ENCODE measurements at regions not wholly inside any gene's neighbourhood (a gene's known extent, or its start where the extent isn't known, plus 50 kb on each side); places are given as distances from the start of the nearest gene placed in this dataset.

DNA sequence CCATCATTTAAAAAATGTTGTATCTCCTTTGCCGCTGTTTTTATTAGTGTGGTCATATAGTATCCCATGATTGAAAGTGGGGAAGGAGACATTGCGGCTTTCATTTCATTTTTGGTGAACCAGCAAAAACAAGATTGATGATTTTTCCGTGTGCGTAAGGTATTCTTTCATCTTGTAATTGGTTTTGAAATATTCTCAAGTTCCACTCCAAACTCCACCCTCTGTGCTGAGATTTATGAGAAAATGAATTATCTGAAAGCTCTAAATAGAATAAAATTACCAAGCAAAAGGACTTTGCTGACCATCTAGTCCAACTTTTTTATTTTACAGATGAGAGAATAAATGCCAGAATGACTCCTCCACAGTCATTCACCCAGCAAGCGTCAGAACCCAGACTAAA lies 103.1 kb upstream of the MPDZ start:
- no peak overlapping the region for H3K27ac ChIP-seq
- no peaks in the 10 kb centered on the region for H3K27me3 ChIP-seq (ENCODE audit: insufficient read depth, low read depth, severe bottlenecking)
- no peak for TF ChIP-seq CTCF (IDR thresholded peaks at IDR 0.05; ENCODE audit: low read depth, low read length)
- H3K4me3 ChIP-seq (ENCODE audit: low read depth, low read length): no peak overlapping the region
- no peaks in the 10 kb centered on the region for H3K9me3 ChIP-seq (ENCODE audit: severe bottlenecking)
- no peaks in the 10 kb centered on the region for H3K36me3 ChIP-seq
- DNase-seq: no peak

GRCh38 chr9:13380903-13381302 lies 101.4 kb upstream of the MPDZ start:
- Histone ChIP-seq H3K36me3 (no peaks in the 10 kb centered on the region), H3K27me3 (ENCODE audit: insufficient read depth, low read depth, severe bottlenecking) (no peaks in the 10 kb centered on the region), H3K4me3 (ENCODE audit: low read depth, low read length) (no peak overlapping the region), H3K9me3 (ENCODE audit: severe bottlenecking) (no peaks in the 10 kb centered on the region), H3K27ac (no peak overlapping the region)
- DNase-seq: no peak
- TF ChIP-seq CTCF (IDR thresholded peaks at IDR 0.05; ENCODE audit: low read depth, low read length): no peak

DNA sequence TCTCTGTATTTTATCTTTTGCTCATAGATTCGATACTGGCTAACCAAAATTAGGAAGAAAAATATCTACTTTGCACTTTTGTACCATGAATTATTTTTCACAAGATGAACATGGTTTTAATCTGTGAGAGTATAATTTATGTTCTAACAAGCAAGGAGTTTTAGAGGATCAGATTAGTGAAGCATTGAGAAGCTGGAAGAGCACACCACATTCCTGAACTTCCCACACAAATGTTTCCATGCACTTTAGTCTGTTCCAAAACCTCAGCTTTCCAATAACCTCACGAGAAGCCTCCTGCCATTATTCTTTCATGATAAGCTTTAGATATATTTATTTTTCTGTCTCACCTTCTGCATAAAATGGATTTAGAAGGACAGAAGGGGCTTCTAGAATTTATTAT lies 98.7 kb upstream of the MPDZ start:
- no peaks in the 10 kb centered on the region for H3K9me3 ChIP-seq (ENCODE audit: severe bottlenecking)
- no peak for TF ChIP-seq CTCF (IDR thresholded peaks at IDR 0.05; ENCODE audit: low read depth, low read length)

DNA sequence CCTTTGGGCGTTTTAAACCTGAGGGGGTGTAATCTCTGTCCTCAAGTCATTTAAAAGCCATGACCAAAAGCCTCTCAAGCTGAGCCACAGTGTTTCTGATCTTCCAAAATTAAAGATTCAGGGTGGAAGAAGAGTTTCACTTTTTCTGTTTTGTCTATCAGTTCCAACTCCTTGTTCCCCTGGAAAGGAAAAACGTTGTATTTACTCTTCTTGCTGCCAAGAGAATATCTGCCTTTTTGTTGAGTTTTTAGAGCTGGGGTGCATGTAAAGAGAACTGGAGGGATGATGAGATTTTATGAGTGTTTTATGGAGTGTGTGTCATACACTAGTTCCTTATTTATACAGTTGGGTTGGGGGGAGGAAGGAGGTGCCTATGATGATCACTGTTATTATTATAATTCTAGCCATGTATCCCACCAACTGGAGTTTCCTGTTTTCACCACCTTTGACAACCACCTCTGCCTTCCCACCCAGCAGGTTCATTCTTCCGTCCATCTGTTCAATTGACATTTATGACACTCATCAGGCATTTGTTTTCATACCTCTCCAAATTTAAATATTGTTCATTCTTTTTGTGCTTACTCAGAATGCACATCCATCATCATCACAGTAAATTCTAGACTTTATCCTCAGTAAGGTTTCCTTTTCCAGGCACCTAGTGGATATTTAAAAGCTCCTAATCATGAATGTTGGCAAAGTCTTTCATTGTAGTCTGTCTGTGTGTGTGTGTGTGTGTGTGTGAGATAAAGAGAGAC lies 97.9 kb upstream of the MPDZ start:
- Histone ChIP-seq H3K36me3 (no peaks in the 10 kb centered on the region), H3K27me3 (ENCODE audit: insufficient read depth, low read depth, severe bottlenecking) (no peaks in the 10 kb centered on the region), H3K9me3 (ENCODE audit: severe bottlenecking) (no peaks in the 10 kb centered on the region), H3K27ac (no peak overlapping the region), H3K4me3 (ENCODE audit: low read depth, low read length) (no peak overlapping the region)
- no peak for DNase-seq
- TF ChIP-seq CTCF (IDR thresholded peaks at IDR 0.05; ENCODE audit: low read depth, low read length): no peak

More for the DNA sequence above, 98.7 kb upstream of the MPDZ start:
- H3K4me3 ChIP-seq (ENCODE audit: low read depth, low read length): no peak overlapping the region
- no peak for DNase-seq
- no peaks in the 10 kb centered on the region for H3K36me3 ChIP-seq
- no peak overlapping the region for H3K27ac ChIP-seq
- no peaks in the 10 kb centered on the region for H3K27me3 ChIP-seq (ENCODE audit: insufficient read depth, low read depth, severe bottlenecking)

DNA sequence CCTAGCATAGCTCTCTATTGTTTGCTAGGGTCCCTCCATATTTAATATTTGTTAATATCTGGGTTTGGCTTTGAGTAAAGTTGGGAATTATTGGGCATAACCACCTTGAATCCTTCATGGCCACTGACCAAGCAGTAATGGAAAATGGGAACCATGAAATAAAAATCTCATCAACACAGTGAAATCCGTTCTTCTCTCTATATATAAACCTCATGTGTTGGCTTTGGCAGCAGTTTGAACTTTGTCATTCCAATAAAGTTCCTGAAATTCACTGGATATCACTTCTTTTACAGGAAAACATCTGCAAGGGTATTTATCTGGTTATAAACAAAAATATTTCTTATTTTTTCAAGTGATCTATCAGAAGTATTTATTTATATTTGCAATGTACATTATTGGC lies 93.0 kb upstream of the MPDZ start:
- Histone ChIP-seq H3K4me3 (ENCODE audit: low read depth, low read length) (no peak overlapping the region), H3K9me3 (ENCODE audit: severe bottlenecking) (no peaks in the 10 kb centered on the region), H3K27ac (no peak overlapping the region), H3K36me3 (no peaks in the 10 kb centered on the region), H3K27me3 (ENCODE audit: insufficient read depth, low read depth, severe bottlenecking) (no peaks in the 10 kb centered on the region)
- no peak for TF ChIP-seq CTCF (IDR thresholded peaks at IDR 0.05; ENCODE audit: low read depth, low read length)
- no peak for DNase-seq

DNA sequence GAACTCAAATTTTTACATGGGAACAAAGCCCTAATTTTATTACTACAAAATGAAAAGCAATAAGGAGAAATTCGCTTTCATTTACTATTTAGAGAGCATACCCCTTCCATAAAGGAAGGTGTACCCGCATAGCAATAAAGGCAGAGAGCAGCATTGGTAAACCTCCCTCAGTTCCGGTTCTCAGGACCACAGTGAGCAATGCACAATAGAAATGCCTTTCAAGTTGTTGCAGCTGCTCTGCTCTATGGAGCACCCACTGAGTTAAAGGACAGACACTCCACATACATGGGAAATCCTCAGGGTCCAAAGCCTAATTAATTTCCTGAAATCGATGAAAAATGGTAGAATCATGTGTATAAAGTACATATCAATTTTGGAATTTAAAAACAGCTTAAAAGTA lies 89.9 kb upstream of the MPDZ start:
- H3K9me3 ChIP-seq (ENCODE audit: severe bottlenecking): no peaks in the 10 kb centered on the region
- H3K36me3 ChIP-seq: no peaks in the 10 kb centered on the region
- no peak overlapping the region for H3K4me3 ChIP-seq (ENCODE audit: low read depth, low read length)
- H3K27ac ChIP-seq: no peak overlapping the region
- DNase-seq: no peak
- TF ChIP-seq CTCF (IDR thresholded peaks at IDR 0.05; ENCODE audit: low read depth, low read length): no peak
- H3K27me3 ChIP-seq (ENCODE audit: insufficient read depth, low read depth, severe bottlenecking): no peaks in the 10 kb centered on the region
